Nephron progenitor cell (in vitro differentiated cells): ENCODE measurements at regions not wholly inside any gene's neighbourhood (a gene's known extent, or its start where the extent isn't known, plus 50 kb on each side); places are given as distances from the start of the nearest gene placed in this dataset.

Experiments
- DNase-seq: peaks from one replicate; pipeline ENCODE4 v3.0.0; 2021
- H3K27ac Mint-ChIP-seq: 2 replicates; pipeline ENCODE4 v1.8.0; 2021; ENCODE audit warnings: mild to moderate bottlenecking, moderate library complexity, mixed read lengths
- H3K27me3 Mint-ChIP-seq: 2 replicates; pipeline ENCODE4 v1.8.0; 2021; ENCODE audit warnings: mild to moderate bottlenecking, low read depth, mixed read lengths; ENCODE audit not compliant: poor library complexity
- H3K36me3 Mint-ChIP-seq: 2 replicates; pipeline ENCODE4 v1.8.0; 2021; ENCODE audit warnings: low read depth, mixed read lengths
- H3K4me1 Mint-ChIP-seq: 2 replicates; pipeline ENCODE4 v1.8.0; 2021; ENCODE audit warnings: mixed read lengths
- H3K4me3 Mint-ChIP-seq: 2 replicates; pipeline ENCODE4 v1.8.0; 2021; ENCODE audit warnings: mild to moderate bottlenecking, moderate library complexity, mixed read lengths
- H3K9me3 Mint-ChIP-seq: 2 replicates; pipeline ENCODE4 v1.8.0; 2021; ENCODE audit warnings: mild to moderate bottlenecking, moderate library complexity, mixed read lengths
- CTCF ChIP-seq: fragments of 200-600 bp; sonication (generic); IDR thresholded peaks from 2 replicates; pipeline ENCODE4 v1.5.0; 2021; ENCODE audit warnings: antibody characterized with exemption

GRCh38 chr9:1157836-1158235, 107.7 kb downstream of the DMRT2 start:
- H3K4me3 Mint-ChIP-seq, result no peak overlapping the region
- no peak overlapping the region for H3K27ac Mint-ChIP-seq
- peaks cover 44% of the 10 kb centered on the region for H3K9me3 Mint-ChIP-seq
- H3K27me3 Mint-ChIP-seq, result no peaks in the 10 kb centered on the region
- peaks cover 4% of the 10 kb centered on the region for H3K4me1 Mint-ChIP-seq
- no peak for DNase-seq
- no peaks in the 10 kb centered on the region for H3K36me3 Mint-ChIP-seq
- no peak for TF ChIP-seq CTCF

GRCh38 chr9:1170918-1171317, 120.8 kb downstream of the DMRT2 start:
- DNase-seq, result no peak
- TF ChIP-seq CTCF, result no peak
- Mint-ChIP-seq H3K4me1 (peaks cover 15% of the 10 kb centered on the region), H3K27me3 (no peaks in the 10 kb centered on the region), H3K27ac (no peak overlapping the region), H3K36me3 (no peaks in the 10 kb centered on the region), H3K9me3 (peaks cover 71% of the 10 kb centered on the region), H3K4me3 (no peak overlapping the region)

- Mint-ChIP-seq H3K4me3 (no peak overlapping the region), H3K4me1 (peaks cover 15% of the 10 kb centered on the region), H3K27me3 (no peaks in the 10 kb centered on the region), H3K27ac (no peak overlapping the region), H3K9me3 (peaks cover 68% of the 10 kb centered on the region), H3K36me3 (no peaks in the 10 kb centered on the region)
- no peak for DNase-seq
- no peak for TF ChIP-seq CTCF
Measured at GRCh38 chr9:1171546-1171945, 121.4 kb downstream of the DMRT2 start.

- H3K36me3 Mint-ChIP-seq, result no peaks in the 10 kb centered on the region
- H3K27ac Mint-ChIP-seq, result no peak overlapping the region
- H3K4me3 Mint-ChIP-seq, result no peak overlapping the region
- peaks cover 3% of the 10 kb centered on the region for H3K27me3 Mint-ChIP-seq
- no peak for DNase-seq
- TF ChIP-seq CTCF, result no peak
- H3K4me1 Mint-ChIP-seq, result peaks cover 15% of the 10 kb centered on the region
- H3K9me3 Mint-ChIP-seq, result peaks cover 71% of the 10 kb centered on the region
Measured at GRCh38 chr9:1173211-1173610, 123.1 kb downstream of the DMRT2 start.

- Mint-ChIP-seq H3K36me3 (no peaks in the 10 kb centered on the region), H3K9me3 (peaks cover 72% of the 10 kb centered on the region), H3K27me3 (peaks cover 6% of the 10 kb centered on the region)
Measured at GRCh38 chr9:1173993-1174392, 123.8 kb downstream of the DMRT2 start.

More at GRCh38 chr9:1173993-1174392, 123.8 kb downstream of the DMRT2 start:
- no peak for TF ChIP-seq CTCF
- Mint-ChIP-seq H3K4me1 (peaks cover 18% of the 10 kb centered on the region), H3K4me3 (no peak overlapping the region), H3K27ac (no peak overlapping the region)
- DNase-seq, result no peak
